NT2/D1 (cell line): ENCODE measurements at regions not wholly inside any gene's neighbourhood (a gene's known extent, or its start where the extent isn't known, plus 50 kb on each side); places are given as distances from the start of the nearest gene placed in this dataset.

ENCODE experiments used
- SUZ12 ChIP-seq: IDR thresholded peaks from 2 replicates; pipeline ENCODE4 v1.6.1; 2011; ENCODE audit not compliant: insufficient read length, insufficient read depth; ENCODE audit errors: extremely low read depth
- YY1 ChIP-seq: IDR thresholded peaks from 2 replicates; pipeline ENCODE4 v1.6.1; 2011; ENCODE audit not compliant: insufficient read length, insufficient read depth
- ZNF274 ChIP-seq: IDR thresholded peaks from 2 replicates; pipeline ENCODE4 v1.6.1; 2011; ENCODE audit warnings: mild to moderate bottlenecking, low read depth, low read length

- TF ChIP-seq YY1: no peak
- TF ChIP-seq ZNF274: no peak
- TF ChIP-seq SUZ12: no peak
These were observed 152.0 kb upstream of the IGSF21 start for GRCh38 chr1:17955302-17956285.
